ENCODE measurements at regions not wholly inside any gene's neighbourhood (a gene's known extent, or its start where the extent isn't known, plus 50 kb on each side); places are given as distances from the start of the nearest gene placed in this dataset.
"Not testable (repeated sequence)": the region's sequence is repeated elsewhere in the genome, so short reads cannot be mapped to it uniquely, and the experiment has no call there.

GRCh38 chrX:1779626-1780025, 164.8 kb downstream of the ASMT start:
- DNase-seq: no peak

GRCh38 chrX:1781766-1782165, 166.9 kb downstream of the ASMT start:
- DNase-seq: no peak

GRCh38 chrX:1784773-1785172, 169.9 kb downstream of the ASMT start:
- DNase-seq: no peak

- no peak for DNase-seq
Observed at GRCh38 chrX:1788300-1788911, 173.5 kb downstream of the ASMT start.

- DNase-seq: no peak
Observed at GRCh38 chrX:1792636-1793035, 177.8 kb downstream of the ASMT start.

GRCh38 chrX:1794586-1794985, 179.7 kb downstream of the ASMT start:
- no peak for DNase-seq

- DNase-seq: no peak
Observed at GRCh38 chrX:1802912-1803311, 188.1 kb downstream of the ASMT start.

- no peak for DNase-seq
Observed at GRCh38 chrX:1803741-1804140, 188.9 kb downstream of the ASMT start.

- no peak for DNase-seq
Observed at GRCh38 chrX:1807301-1807731, 192.5 kb downstream of the ASMT start.

- DNase-seq: no peak
Observed at GRCh38 chrX:1809581-1809980, 194.7 kb downstream of the ASMT start.

GRCh38 chrX:1813809-1814208, 198.9 kb downstream of the ASMT start:
- no peak for DNase-seq

- DNase-seq: no peak
Observed at GRCh38 chrX:1815456-1816175, 200.8 kb downstream of the ASMT start.

GRCh38 chrX:1816387-1816982, 201.6 kb downstream of the ASMT start:
- not testable (repeated sequence) for DNase-seq

GRCh38 chrX:1821846-1822245, 207.0 kb downstream of the ASMT start:
- no peak for DNase-seq

- no peak for DNase-seq
Observed at GRCh38 chrX:1824855-1825254, 210.0 kb downstream of the ASMT start.

GRCh38 chrX:1833656-1834360, 218.9 kb downstream of the ASMT start:
- DNase-seq: no peak

- no peak for DNase-seq
Observed at GRCh38 chrX:1835056-1835455, 220.2 kb downstream of the ASMT start.

GRCh38 chrX:1836683-1837082, 221.8 kb downstream of the ASMT start:
- no peak for DNase-seq

GRCh38 chrX:1841746-1842145, 226.9 kb downstream of the ASMT start:
- no peak for DNase-seq

GRCh38 chrX:1847000-1847399, 232.1 kb downstream of the ASMT start:
- not testable (repeated sequence) for DNase-seq

GRCh38 chrX:1847790-1848189, 232.9 kb downstream of the ASMT start:
- not testable (repeated sequence) for DNase-seq

GRCh38 chrX:1851527-1851926, 236.7 kb downstream of the ASMT start:
- no peak for DNase-seq

- DNase-seq: no peak
Observed at GRCh38 chrX:1852082-1852481, 237.2 kb downstream of the ASMT start.

- DNase-seq: no peak
Observed at GRCh38 chrX:1853447-1853846, 238.6 kb downstream of the ASMT start.
